Activated naive CD8-positive, alpha-beta T cell treated with anti-CD3 and anti-CD28 coated beads, Interleukin-2, amount 50 U/mL, for 16 hours (primary cell): ENCODE measurements at regions not wholly inside any gene's neighbourhood (a gene's known extent, or its start where the extent isn't known, plus 50 kb on each side); places are given as distances from the start of the nearest gene placed in this dataset.
"Not testable (repeated sequence)": the region's sequence is repeated elsewhere in the genome, so short reads cannot be mapped to it uniquely, and the experiment has no call there.

ENCODE experiments used
- DNase-seq: peaks from one replicate; pipeline ENCODE4 v3.0.0-alpha.2; 2020; ENCODE audit warnings: low read depth, low spot score

GRCh38 chr6:128597956-128598355 is 77.6 kb upstream of the PTPRK start:
- DNase-seq: no peak

GRCh38 chr6:128597004-128597403 is 76.6 kb upstream of the PTPRK start:
- DNase-seq: no peak

GRCh38 chr6:128595544-128595943 is 75.1 kb upstream of the PTPRK start:
- DNase-seq: no peak

- DNase-seq: no peak
These were observed 65.7 kb upstream of the PTPRK start for GRCh38 chr6:128586095-128586494.

- DNase-seq: no peak
These were observed 60.1 kb upstream of the PTPRK start for GRCh38 chr6:128580224-128581110.

- DNase-seq: not testable (repeated sequence)
These were observed 54.9 kb upstream of the PTPRK start for GRCh38 chr6:128575254-128575653.

- DNase-seq: no peak
These were observed 54.0 kb upstream of the PTPRK start for GRCh38 chr6:128574402-128574801.

GRCh38 chr6:128573036-128573435 is 52.6 kb upstream of the PTPRK start:
- no peak for DNase-seq

GRCh38 chr6:128572294-128572693 is 51.9 kb upstream of the PTPRK start:
- no peak for DNase-seq

GRCh38 chr6:128570680-128571063 is 50.3 kb upstream of the PTPRK start:
- DNase-seq: no peak

- DNase-seq: no peak
These were observed 49.6 kb upstream of the PTPRK start for GRCh38 chr6:128569732-128570679.
